ENCODE measurements at regions not wholly inside any gene's neighbourhood (a gene's known extent, or its start where the extent isn't known, plus 50 kb on each side); places are given as distances from the start of the nearest gene placed in this dataset.

- TF ChIP-seq MAZ (CRISPR knock-in tag; conservative IDR thresholded peaks at IDR 0.05 in 1 of 2, IDR thresholded peaks at IDR 0.05 in 1 of 2) = peak; percentile 83 to 91
- TF ChIP-seq, protein P1, sequence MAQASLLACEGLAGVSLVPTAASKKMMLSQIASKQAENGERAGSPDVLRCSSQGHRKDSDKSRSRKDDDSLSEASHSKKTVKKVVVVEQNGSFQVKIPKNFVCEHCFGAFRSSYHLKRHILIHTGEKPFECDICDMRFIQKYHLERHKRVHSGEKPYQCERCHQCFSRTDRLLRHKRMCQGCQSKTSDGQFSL (CRISPR knock-in tag; IDR thresholded peaks at IDR 0.05) = peak; percentile 61; the same call in 1 of the 2 replicates
- TF ChIP-seq, protein P1 (tag; IDR thresholded peaks at IDR 0.05) = peak in 1 of 2 experiments; percentile 14; a peak in 2 of 4 replicates
- peak; percentile 87 for TF ChIP-seq PKNOX1 (IDR thresholded peaks at IDR 0.05)
- TF ChIP-seq, protein P2, sequence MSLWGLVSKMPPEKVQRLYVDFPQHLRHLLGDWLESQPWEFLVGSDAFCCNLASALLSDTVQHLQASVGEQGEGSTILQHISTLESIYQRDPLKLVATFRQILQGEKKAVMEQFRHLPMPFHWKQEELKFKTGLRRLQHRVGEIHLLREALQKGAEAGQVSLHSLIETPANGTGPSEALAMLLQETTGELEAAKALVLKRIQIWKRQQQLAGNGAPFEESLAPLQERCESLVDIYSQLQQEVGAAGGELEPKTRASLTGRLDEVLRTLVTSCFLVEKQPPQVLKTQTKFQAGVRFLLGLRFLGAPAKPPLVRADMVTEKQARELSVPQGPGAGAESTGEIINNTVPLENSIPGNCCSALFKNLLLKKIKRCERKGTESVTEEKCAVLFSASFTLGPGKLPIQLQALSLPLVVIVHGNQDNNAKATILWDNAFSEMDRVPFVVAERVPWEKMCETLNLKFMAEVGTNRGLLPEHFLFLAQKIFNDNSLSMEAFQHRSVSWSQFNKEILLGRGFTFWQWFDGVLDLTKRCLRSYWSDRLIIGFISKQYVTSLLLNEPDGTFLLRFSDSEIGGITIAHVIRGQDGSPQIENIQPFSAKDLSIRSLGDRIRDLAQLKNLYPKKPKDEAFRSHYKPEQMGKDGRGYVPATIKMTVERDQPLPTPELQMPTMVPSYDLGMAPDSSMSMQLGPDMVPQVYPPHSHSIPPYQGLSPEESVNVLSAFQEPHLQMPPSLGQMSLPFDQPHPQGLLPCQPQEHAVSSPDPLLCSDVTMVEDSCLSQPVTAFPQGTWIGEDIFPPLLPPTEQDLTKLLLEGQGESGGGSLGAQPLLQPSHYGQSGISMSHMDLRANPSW (CRISPR knock-in tag; IDR thresholded peaks at IDR 0.05) = no peak
- TF ChIP-seq CTBP1 (IDR thresholded peaks at IDR 0.05; ENCODE audit: borderline replicate concordance) = peak; percentile 92
- TF ChIP-seq E4F1 (CRISPR knock-in tag; IDR thresholded peaks at IDR 0.05; ENCODE audit: borderline replicate concordance) = no peak
- TF ChIP-seq POLR2AphosphoS2 (IDR thresholded peaks at IDR 0.05; ENCODE audit: low read length) = no peak
- TF ChIP-seq KLF1 (tag; IDR thresholded peaks at IDR 0.05) = peak; percentile 99
These were observed 252.4 kb downstream of the TOMM20 start (continued) for GRCh38 chr1:234875953-234876855.

All from K562 (cell line).